Mucosa of gallbladder (tissue), 1 donor: ENCODE measurements at regions not wholly inside any gene's neighbourhood (a gene's known extent, or its start where the extent isn't known, plus 50 kb on each side); places are given as distances from the start of the nearest gene placed in this dataset.

Experiments
- DNase-seq: peaks from one replicate; pipeline ENCODE4 v3.0.0-alpha.2; 2020; ENCODE audit warnings: low spot score
- donor health status: DM: no; HTN: no; CAD: no.

- DNase-seq, result no peak
Observed at GRCh38 chr13:103142151-103142550, 75.9 kb upstream of the SLC10A2 start.

- DNase-seq, result peak; percentile 29
Observed at GRCh38 chr13:103140001-103140671, 73.9 kb upstream of the SLC10A2 start.

- DNase-seq, result no peak
Observed at GRCh38 chr13:103134271-103134670, 68.1 kb upstream of the SLC10A2 start.

- peak; percentile 85 for DNase-seq
Observed at GRCh38 chr13:103133556-103133955, 67.3 kb upstream of the SLC10A2 start.

- no peak for DNase-seq
Observed at GRCh38 chr13:103130681-103131210, 64.5 kb upstream of the SLC10A2 start.

- DNase-seq, result no peak
Observed at GRCh38 chr13:103130146-103130545, 63.9 kb upstream of the SLC10A2 start.
